ENCODE measurements at regions not wholly inside any gene's neighbourhood (a gene's known extent, or its start where the extent isn't known, plus 50 kb on each side); places are given as distances from the start of the nearest gene placed in this dataset.

GRCh38 chr6:126770176-126770575 is 348.3 kb upstream of the RSPO3 start:
- no peak for TF ChIP-seq ZNF274 (IDR thresholded peaks at IDR 0.05; ENCODE audit: low read depth, low read length)
- no peak for TF ChIP-seq ATF3 (IDR thresholded peaks at IDR 0.05)
- no peak for TF ChIP-seq POLR2AphosphoS5 (IDR thresholded peaks at IDR 0.05; ENCODE audit: low read depth, low read length)
- no peak for TF ChIP-seq EZH2phosphoT487 (IDR thresholded peaks at IDR 0.05; ENCODE audit: borderline replicate concordance)
- TF ChIP-seq RAD21 (IDR thresholded peaks at IDR 0.05; ENCODE audit: low read depth) = no peak
- no peak for TF ChIP-seq ZFX (IDR thresholded peaks at IDR 0.05)
- no peak for TF ChIP-seq EZH2 (IDR thresholded peaks at IDR 0.05)
- no peak for TF ChIP-seq TCF7L2 (IDR thresholded peaks at IDR 0.05; ENCODE audit: borderline replicate concordance, extremely low read depth, insufficient read depth, insufficient read length)
- TF ChIP-seq ZBTB33 (IDR thresholded peaks at IDR 0.05; ENCODE audit: extremely low read depth, insufficient replicate concordance, low read length) = no peak
- no peak for TF ChIP-seq YY1 (IDR thresholded peaks at IDR 0.05; ENCODE audit: extremely low read depth, insufficient replicate concordance, low read depth, low read length)
- TF ChIP-seq CTCF (IDR thresholded peaks at IDR 0.05 in 2 of 3, conservative IDR thresholded peaks at IDR 0.05 in 1 of 3; ENCODE audit: borderline replicate concordance in 1 of 3, insufficient read depth in 1 of 3, low read depth in 2 of 3, low read length in 2 of 3) = no peak
- no peak for TF ChIP-seq SP1 (IDR thresholded peaks at IDR 0.05; ENCODE audit: low read depth)
- TF ChIP-seq CEBPB (IDR thresholded peaks at IDR 0.05; ENCODE audit: low read depth) = no peak
- Histone ChIP-seq H3K27me3 (ENCODE audit: insufficient read depth, low read length) (peaks cover 45% of the 10 kb centered on the region), H4K20me1 (ENCODE audit: insufficient read depth) (no peaks in the 10 kb centered on the region), H3K36me3 (ENCODE audit: control insufficient read depth in 1 of 2, insufficient read depth in 2 of 2, low read length in 2 of 2) (no peaks in the 10 kb centered on the region), H3K4me3 (replicated peaks in 1 of 2; ENCODE audit: low read depth in 1 of 2, low read length in 2 of 2) (no peak overlapping the region), H3K9me3 (ENCODE audit: control insufficient read depth in 1 of 2, insufficient read depth in 1 of 2, low read depth in 1 of 2, low read length in 2 of 2) (no peaks in the 10 kb centered on the region), H3K4me1 (ENCODE audit: control insufficient read depth in 1 of 2, insufficient read depth in 2 of 2, low read length in 2 of 2) (no peaks in the 10 kb centered on the region), H3K9me2 (ENCODE audit: insufficient read depth) (no peaks in the 10 kb centered on the region), H3K4me2 (ENCODE audit: low read length) (no peak overlapping the region), H3K27ac (ENCODE audit: low read depth, low read length) (no peak overlapping the region), H2AFZ (ENCODE audit: low read depth, low read length, poor library complexity, severe bottlenecking) (no peak overlapping the region), H3K9ac (ENCODE audit: low read length) (no peak overlapping the region), H3K79me2 (ENCODE audit: insufficient read depth, low read length) (no peaks in the 10 kb centered on the region)
- no TSS peak for BruUV-seq (replicated peaks)
- ChIA-PET CTCF (no interaction called here), RAD21 (ENCODE audit: low non-redundant PET in 1 of 2, low total read pairs in 2 of 2, uncharacterized antibody in 2 of 2, unreplicated experiment in 2 of 2) (no interaction called here), POLR2A (no interaction called here)
- DNase-seq (ENCODE audit: low read depth, low spot score) (no peak), ATAC-seq (no peak)
- intact Hi-C loops (cut with micrococcal nuclease) = no loop called here
